ENCODE measurements at regions not wholly inside any gene's neighbourhood (a gene's known extent, or its start where the extent isn't known, plus 50 kb on each side); places are given as distances from the start of the nearest gene placed in this dataset.

GRCh38 chr12:43288671-43289425, 263.2 kb downstream of the ADAMTS20 start:
- TF ChIP-seq POLR2A (IDR thresholded peaks at IDR 0.05), result no peak
- TF ChIP-seq CTCF (IDR thresholded peaks at IDR 0.05 in 4 of 5, conservative IDR thresholded peaks at IDR 0.05 in 1 of 5), result no peak
